NB4 (cell line): ENCODE measurements at regions not wholly inside any gene's neighbourhood (a gene's known extent, or its start where the extent isn't known, plus 50 kb on each side); places are given as distances from the start of the nearest gene placed in this dataset.
"Not testable (repeated sequence)": the region's sequence is repeated elsewhere in the genome, so short reads cannot be mapped to it uniquely, and the experiment has no call there.

Experiments used
- MYC ChIP-seq: IDR thresholded peaks from 2 replicates; pipeline ENCODE4 v1.6.1; 2011; ENCODE audit warnings: low read depth, low read length
- POLR2A ChIP-seq: IDR thresholded peaks from 2 replicates; pipeline ENCODE4 v1.6.1; 2011; ENCODE audit warnings: mild to moderate bottlenecking; ENCODE audit not compliant: insufficient read length; ENCODE audit errors: extremely low read depth
- TF ChIP-seq, protein P1 (sequence below): IDR thresholded peaks from 2 replicates; pipeline ENCODE4 v1.6.1; 2011; ENCODE audit warnings: low read depth, low read length
- TF ChIP-seq, protein P2 (sequence below): IDR thresholded peaks from one replicate; pipeline ENCODE4 v1.5.1; 2012; ENCODE audit warnings: low read depth, low read length

DNA sequence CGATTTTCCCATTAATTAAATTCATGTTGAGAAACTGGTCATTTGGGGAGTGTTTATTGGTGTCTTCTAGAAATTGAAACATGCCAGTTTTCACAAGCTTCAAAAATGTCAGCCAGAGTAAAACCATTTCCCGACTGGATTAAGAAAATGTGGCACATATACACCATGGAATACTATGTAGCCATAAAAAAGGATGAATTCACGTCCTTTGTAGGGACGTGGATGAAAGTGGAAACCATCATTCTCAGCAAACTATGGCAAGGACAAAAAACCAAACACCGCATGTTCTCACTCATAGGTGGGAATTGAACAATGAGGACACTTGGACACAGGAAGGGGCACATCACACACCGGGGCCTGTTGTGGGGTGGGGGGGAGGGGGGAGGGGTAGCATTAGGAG is 162.1 kb upstream of the FGF13 start:
- TF ChIP-seq, protein P1, sequence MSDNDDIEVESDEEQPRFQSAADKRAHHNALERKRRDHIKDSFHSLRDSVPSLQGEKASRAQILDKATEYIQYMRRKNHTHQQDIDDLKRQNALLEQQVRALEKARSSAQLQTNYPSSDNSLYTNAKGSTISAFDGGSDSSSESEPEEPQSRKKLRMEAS, result not testable (repeated sequence)
- TF ChIP-seq, protein P2, sequence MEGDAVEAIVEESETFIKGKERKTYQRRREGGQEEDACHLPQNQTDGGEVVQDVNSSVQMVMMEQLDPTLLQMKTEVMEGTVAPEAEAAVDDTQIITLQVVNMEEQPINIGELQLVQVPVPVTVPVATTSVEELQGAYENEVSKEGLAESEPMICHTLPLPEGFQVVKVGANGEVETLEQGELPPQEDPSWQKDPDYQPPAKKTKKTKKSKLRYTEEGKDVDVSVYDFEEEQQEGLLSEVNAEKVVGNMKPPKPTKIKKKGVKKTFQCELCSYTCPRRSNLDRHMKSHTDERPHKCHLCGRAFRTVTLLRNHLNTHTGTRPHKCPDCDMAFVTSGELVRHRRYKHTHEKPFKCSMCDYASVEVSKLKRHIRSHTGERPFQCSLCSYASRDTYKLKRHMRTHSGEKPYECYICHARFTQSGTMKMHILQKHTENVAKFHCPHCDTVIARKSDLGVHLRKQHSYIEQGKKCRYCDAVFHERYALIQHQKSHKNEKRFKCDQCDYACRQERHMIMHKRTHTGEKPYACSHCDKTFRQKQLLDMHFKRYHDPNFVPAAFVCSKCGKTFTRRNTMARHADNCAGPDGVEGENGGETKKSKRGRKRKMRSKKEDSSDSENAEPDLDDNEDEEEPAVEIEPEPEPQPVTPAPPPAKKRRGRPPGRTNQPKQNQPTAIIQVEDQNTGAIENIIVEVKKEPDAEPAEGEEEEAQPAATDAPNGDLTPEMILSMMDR, result not testable (repeated sequence)
- TF ChIP-seq POLR2A, MYC: not testable (repeated sequence)
